ENCODE measurements at regions not wholly inside any gene's neighbourhood (a gene's known extent, or its start where the extent isn't known, plus 50 kb on each side); places are given as distances from the start of the nearest gene placed in this dataset.

DNA sequence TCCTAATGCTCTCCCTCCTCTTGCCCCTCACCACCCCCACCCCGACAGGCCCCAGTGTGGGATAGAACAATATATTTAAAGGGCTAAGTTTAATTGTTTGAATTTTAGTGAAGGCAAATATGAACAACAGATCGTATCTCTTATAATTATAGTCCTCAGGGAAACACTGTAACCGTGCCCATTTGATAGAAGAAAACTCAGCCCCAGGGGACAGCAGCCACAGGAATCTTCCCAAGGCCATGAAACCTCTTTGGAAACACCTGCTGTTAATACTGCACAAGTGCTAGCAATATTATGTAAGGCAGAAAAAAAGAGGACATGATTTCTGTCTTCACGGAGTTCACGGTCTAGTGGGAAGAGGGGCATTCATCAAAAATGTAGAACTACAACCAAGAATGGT lies 142.2 kb downstream of the URB2 start:
- DNase-seq: no peak

DNA sequence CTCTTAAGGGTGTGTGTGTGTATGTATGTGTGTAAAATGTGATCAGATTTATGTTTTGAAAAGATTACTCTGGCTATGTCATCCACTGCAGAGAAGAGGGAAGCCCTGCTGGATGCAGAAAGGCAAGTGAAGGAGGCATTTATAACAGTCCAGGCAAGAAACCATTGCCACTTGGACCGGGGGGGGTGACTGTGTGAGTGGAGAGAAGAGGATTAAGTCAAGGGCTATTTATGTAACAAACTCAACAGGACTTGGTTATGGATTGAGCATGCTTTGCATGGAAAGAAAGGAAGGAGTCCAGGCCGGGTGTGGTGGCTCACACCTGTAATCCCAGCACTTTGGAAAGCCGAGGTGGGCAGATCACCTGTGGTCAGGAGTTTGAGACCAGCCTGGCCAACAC lies 143.0 kb downstream of the URB2 start:
- no peak for DNase-seq

DNA sequence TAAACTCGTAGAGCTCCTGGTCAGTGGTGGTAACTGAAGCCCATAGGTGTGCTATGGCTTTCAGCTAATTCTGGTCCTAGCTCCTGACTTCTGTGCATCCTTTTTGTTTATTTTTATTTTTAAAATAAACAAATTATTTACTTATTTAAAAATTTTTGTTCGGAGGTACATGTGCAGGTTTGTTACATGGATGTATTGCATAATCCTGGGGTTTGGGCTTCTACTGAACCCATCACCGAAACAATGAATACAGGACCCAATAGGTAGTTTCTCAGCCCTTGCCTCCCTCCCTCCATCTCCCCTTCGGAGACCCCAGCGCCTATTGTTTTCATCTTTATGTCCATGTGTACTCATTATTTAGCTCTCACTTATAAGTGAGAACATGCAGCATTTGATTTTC lies 143.8 kb downstream of the URB2 start:
- DNase-seq: no peak

DNA sequence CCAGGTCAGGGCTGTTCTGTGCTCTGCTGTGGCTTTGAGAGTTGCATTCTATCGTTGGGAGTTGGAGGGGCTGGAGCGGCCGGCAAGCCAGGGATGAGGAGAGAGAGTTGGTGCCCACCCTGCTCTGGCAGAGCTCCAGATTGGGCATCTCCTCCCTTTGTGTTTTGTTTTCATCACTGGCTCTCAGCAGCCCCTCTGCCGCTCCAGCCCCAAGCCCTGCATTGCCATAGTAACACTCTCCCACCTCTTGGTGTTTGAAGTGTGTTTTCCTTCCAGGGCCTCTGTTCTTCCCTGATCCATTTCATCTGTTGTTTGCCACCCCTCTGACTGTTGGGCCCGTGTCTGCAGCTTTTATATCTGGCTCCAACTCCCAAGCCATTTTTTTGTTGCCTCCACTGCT lies 152.7 kb downstream of the URB2 start:
- DNase-seq: no peak

DNA sequence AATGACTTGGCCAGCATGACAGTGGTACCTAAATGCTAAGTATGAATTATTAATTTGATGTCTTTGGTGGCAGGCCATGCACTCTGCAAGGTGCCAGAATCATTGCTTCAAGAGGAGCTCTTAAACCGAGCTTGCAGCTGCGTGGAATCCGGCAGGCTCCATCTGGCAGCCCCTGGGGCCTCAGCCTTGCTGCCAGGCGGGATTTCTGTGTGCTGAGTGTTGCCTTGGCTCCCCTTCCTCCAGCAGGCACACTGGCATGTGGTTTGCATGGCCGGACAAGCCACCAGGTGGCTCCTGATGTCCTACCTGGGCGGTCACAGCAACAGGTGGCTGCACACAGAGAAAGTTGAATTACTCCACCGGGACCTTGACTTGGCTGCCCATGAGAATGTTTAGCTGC lies 155.4 kb downstream of the URB2 start:
- DNase-seq: no peak

DNA sequence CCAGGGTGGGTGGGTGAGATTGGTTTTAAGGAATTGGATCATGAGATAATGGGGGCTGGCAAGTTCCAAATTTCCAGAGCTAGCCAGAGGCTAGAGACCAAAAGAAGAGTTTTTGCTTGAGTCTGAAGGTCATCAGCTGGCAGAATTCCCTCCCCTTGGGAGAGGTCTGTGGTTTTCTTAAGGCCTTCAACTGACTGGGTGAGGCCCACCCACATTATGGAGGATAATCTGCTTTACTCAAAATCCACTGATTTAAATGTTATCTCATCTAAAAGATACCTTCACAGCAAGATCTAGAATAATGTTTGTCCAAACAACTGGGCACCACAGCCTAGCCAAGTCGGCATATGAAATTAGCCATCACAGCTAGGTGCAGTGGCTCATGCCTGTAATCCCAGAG lies 156.4 kb downstream of the URB2 start:
- DNase-seq: no peak

DNA sequence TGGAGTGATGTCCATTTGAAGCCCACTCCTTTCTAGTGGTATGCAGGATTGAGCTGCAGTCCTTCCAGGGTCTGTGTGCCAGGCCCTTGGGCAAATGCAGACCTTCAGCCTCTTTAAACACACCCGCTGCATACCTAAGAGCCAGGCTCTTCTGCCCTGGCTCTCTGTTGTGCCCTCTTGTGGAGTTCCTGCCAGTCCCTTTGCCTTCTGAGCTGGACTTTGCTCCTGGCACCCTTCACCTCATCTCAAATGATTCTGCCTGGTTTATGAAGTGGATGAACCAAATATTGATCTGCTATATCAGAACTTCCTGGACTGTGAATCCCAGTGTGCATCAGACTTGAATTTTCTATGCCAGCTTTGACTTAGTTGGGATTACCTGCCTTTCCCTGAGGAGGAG lies 158.8 kb downstream of the URB2 start:
- DNase-seq: no peak

DNA sequence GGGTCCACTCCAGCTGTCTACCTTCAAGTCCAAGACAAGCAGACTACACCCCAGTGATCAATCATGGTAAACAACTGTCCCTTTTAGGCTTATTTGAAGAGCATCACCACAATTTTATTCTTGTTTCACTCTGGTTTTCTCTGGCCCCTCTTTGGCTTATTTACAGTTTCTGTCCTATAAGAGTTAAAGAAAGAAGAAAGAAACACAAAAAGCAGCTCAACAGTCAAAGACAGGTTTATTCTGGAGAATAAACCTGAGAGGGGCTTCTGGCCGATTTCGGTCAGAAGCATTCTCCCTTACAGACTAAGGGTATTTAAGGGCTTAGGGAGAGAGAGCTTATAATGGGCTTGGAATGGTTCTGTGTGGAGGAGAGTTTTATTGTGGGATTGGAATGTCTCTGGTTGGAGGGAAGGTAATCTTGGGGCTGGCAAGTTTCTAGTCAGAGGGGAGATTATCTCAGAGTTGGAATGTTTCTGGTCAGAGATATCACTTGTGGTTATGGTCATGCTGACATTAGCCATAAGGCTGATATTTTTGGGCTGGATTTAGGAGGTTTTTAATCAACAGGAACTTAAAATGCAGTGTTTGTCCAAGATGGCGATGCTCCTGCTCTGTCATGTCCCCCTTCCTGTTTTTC lies 161.0 kb downstream of the URB2 start:
- no peak for DNase-seq

DNA sequence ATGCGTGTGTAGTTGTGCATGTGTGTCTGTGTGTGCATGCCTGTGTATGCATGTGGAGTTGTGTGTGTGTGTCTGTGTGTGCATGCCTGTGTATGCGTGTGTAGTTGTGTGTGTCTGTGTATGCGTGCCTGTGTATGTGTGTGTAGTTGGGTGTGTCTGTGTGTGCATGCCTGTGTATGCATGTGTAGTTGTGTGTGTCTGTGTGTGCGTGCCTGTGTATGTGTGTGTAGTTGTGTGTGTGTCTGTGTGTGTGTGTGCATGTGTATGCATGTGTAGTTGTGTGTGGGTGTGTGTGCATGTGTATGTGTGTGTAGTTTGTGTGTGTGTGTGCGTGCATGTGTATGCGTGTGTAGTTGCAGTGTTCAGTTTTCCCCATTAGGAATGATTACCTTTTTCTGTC lies 162.0 kb downstream of the URB2 start:
- DNase-seq: no peak

DNA sequence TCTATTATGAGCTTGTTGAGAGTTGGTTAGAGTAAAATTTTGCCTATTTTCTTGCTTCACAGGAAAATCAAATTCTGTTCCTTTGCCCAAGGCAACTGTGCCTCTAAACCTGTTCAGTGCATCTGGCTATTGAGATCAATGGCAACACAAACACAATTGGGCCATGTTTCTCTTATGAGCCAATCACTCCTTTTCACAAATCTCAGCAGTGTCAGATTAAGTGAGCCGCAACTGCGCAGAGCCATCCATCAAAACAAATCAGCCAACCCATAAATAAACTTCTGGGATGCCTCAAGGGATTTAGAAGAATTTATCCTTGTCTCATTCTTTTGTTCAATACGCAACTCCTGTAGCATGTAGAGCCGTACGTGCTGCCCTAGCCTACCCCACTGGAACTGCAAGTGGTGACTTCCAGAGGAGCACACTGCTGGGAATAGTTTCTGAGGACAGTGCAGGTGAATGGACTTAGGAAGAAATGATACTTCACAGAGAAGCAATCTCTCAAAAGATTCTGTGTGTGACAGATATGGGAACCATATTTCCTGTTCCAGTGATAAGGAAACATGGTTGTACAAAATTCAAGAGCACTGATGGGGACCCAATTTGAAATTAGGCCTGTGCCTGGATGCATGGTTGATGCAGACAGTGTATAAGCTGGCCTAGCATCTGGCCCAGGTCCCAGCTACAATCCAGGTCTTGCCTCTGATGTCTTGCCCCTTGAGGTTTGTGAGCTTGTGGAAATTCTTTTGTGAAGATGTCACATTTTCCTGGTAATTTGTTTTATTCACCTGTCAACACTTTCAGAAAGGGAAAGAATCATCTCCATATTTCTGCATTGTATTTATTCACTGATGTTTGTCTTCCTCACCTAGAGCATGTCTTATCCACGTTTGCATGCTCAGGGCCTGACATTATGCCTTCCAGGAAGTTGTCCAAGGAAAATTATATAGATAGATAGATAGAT lies 166.2 kb downstream of the URB2 start:
- DNase-seq: no peak

DNA sequence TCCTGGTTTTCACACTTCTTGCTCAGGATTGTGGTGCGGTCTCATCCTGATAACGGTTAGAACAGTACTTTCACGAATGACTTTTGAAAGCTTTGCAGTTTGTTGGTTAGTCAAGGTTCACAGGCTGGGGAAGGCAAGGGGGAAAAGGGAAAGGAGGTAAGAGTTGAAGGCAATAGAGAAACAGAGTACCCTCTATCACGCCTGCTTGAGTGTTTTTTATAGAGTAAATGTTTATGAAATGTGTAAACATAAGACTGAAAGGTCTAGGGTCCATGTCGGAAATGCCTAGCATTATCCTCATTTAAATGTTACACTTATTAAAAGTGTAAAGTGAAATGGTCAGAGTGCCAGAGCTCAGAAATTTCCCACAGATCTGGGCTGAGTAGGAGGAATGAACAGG lies 167.4 kb downstream of the URB2 start:
- no peak for DNase-seq

DNA sequence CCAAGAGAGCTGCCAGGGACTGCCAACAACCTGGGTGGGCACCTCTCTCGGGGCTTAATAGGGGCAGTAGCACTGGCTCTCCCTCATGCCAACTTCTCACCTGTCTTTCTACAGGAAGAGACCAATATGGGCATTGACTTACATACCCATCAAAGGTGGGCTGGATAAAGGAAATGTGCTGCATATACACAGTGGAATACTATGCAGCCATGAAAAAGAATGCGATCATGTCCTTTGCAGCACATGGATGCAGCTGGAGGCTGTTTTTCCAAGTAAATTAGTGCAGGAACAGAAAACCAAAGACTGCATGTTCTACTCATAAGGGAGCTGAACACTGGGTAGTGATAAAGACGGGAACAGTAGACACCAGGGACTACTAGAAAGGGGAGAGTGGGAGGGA lies 172.5 kb downstream of the URB2 start:
- no peak for DNase-seq

DNA sequence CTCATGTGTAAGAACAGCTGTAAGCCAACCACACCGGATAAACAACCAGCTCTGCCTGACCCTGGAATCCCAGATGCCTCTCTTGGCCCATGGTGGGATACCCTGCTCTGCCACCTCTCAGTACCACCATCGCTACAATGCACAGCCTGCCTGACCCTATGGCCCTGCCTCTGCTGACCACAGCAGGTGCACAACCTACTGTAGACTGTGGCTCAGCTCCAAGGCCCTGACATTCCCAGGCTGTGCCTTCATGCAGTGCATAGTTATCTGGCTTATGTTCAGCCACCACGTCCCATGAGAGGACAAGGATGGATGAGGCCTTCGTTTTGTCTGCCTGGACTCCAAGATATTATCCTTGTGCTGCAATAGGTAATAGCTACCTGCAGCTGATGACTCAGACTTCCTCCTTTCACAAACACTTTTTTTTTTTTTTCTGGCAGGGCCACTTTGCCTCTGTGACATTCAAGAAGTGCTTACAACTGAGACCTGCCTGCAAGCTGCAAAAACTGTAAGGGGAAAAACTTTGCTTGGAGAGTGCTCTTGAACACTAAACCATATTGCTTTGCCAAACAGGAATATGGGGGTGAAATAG lies 177.7 kb downstream of the URB2 start:
- DNase-seq: no peak

DNA sequence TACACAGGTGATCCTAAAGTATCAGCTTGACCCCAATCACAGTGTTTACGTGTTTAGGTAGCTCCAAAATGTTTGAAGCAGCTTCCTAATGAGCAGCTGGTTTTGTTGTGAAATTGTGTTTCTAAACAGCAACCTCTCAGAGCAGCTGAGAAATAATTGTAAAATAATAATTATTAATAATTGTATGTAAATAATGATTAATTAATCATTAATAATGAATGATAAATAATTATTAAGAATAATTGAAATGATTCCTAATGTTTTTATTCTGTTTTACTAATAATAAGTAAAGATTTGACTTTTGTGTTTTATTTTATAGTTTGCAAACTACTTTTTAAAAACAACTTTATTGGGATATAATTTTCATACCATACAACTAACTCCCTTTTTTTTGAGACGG lies 182.2 kb downstream of the URB2 start:
- DNase-seq: no peak

DNA sequence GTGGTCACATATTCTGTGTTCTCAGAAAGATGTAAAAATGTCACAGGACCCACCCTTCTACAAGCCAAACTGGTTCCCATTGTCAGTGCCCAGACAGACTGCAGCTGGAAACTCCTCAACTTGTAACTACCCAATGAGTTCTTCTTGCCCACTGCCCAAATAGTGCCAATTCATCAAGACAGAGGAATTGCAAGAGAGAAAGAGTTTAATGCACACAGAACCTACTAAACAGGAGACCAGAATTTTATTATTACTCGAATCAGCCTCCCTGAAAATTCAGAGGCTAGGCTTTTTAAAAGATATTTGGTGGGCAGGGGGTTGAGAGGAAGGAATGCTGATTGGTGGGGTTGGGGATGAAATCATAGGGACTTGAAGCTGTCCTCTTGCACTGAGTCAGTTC lies 184.1 kb downstream of the URB2 start:
- DNase-seq: no peak

DNA sequence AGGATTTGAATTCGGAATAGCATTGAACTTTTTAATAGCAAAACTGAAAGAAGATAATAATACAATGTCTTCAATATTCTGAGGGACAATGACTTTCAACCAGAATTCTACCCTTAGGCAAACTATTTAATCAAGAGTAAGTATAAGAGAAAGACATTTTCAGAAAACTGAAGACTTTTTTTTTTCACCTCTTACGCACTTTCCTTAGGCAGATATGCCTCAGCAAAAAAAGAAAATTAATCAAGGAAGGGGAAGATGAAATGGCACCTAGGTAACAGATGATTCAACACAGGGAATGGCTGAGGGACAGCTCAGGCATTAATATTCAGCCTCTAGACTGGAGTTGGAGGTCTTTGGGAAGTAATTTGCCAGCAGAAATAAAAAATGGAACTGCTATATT lies 184.9 kb downstream of the URB2 start:
- DNase-seq: no peak

DNA sequence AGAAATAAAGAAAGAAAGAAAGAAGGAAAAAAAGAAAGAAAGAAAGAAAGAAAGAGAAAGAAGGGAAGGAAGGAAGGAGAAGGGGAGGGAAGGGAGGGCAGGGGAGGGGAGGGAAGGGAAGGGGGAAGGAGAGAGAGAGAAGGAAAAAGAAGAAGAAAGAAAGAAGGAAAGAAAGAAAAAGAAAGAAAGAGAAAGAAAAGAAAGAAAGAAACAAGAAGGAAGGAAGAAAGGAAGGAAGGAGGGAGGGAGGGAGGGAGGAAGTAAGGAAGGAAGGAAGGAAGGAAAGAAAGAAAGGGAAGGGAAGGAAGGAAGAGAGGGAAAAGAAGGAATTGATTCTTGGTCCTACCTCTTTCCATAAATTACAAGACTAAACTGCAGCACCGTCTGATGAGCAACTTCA lies 186.1 kb downstream of the URB2 start:
- no peak for DNase-seq

DNA sequence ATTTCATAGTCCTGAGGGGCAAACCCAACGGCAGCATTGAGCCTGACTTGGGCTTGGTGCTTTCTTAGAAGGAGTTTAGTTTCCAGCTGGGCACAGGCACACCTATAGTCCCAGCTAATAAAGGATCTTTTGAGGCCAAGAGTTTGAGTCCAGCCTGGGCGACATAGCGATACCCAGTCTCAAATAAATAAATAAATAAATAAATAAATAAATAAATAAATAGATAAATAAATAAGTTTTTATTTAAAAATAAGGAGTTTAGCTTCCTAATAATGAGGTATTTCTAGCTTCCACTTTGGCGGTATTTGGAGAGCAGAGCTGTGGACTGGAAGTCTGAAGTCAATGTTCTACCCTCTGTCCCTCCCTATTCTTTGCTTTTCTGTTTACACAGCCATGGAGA lies 186.6 kb downstream of the URB2 start:
- no peak for DNase-seq

DNA sequence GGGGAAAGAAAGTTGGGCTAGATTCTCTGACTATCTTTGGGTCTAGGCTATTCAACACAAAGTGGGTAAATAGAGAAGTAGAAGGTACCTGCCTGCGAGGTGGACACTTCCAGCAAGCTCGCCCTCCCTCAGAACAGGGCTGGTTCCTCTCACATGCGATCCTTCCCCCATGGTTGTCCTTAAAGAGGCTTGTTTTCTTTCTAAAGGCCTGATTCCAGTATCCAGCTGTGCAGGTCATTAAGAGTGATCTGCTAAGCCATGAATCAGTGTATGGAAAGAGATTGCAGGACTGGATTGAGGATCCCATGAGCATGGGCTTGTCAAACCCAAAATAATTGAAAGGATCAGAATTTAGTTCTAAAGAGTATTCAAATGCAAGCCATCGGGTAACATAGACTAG lies 189.0 kb downstream of the URB2 start:
- DNase-seq: no peak

DNA sequence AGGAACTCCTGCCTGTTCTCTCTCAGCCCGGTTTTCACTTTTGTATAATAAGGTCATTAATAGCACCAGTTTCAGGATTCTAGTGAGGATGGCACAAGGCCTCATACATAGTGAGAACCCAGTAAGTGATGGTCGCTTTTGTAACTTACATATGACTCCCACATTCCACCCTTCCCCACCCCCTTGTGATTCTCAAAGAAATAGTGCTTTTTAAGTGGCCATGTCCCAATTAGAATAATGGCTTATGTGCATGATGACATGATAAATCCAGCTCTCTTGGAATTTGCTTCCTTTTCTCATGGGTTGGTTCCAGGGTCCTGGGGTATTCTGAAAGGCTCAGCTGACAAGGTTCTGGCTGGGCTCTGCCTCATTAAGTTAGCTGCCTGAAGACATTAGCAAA lies 189.9 kb downstream of the URB2 start:
- DNase-seq: no peak

DNA sequence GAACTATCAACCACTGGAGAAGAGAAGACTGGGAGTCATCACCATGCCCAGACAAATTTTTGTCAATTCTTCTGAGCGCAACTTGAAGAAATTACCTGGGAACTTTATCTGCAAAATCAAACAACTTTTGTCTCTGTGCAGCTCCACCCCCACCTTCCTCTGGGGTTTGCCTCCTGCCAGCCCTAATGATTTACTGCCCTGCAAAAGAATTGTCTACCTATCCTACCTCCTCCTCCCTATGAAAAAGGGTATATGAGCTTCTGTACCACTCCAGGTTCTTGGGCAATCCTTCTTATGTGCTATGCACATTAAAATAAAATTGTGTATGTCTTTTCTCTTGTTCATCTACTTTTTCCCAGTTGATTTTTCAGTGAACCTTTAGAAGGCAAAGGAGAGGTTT lies 191.9 kb downstream of the URB2 start:
- DNase-seq: no peak

DNA sequence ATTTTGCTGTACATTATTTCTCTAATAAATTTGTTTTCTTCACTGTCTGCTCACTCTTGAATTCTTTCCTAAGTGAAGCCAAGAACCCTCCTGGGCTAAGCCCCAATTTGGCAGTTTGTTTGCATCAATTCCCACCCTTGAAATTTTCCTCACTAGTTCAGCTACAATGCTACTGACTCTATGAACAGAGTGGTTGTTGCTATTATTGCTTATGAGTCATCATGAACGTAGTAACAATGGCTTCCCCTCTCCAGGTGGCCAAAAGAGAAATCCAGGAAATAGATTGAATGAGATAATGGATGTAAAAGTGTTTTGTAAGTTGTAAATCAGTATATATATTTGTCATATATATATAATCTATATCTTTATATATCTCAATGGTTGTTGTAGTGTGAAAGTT lies 193.0 kb downstream of the URB2 start:
- no peak for DNase-seq

DNA sequence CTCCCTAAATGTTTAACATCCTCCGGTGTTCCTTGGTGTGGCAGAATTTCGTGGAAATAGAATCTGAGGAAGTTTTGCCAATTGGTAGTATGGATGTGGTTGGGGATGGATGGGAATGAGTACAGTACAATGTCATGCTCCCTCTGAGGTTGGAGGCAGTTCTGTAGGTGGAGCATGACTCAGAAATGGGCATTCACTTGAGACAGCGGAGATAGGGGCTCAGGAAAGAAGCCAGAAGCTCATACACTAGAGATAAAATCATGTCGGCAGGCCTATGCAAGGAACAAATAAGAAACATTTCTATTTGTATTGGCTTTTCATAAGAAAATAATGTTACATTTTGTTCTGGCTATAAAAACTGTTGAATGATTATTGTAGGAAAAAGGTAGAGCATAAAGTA lies 196.0 kb downstream of the URB2 start:
- no peak for DNase-seq

DNA sequence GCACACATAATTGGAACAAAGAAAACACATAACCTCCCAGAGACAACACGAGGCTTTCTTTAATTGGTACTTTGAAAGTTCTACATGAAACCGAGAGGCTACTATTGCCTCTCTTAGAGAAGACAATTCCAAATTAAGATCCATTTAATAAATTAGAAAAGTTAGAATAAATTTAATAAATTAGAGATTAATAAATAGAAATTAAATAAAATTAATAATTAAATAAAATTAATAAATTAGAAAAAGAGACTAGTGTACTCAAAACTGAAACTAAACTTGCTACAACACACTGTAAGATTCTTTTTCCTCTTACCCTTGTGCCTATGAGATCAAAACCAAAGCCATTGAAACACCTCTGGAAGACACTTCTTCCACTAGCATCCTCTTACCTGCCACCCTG lies 199.0 kb downstream of the URB2 start:
- DNase-seq: no peak
